ENCODE measurements at regions not wholly inside any gene's neighbourhood (a gene's known extent, or its start where the extent isn't known, plus 50 kb on each side); places are given as distances from the start of the nearest gene placed in this dataset.

GRCh38 chr6:50986319-50986718, 167.6 kb downstream of the TFAP2B start:
- TF ChIP-seq CTCF (IDR thresholded peaks at IDR 0.05) = no peak
- TF ChIP-seq POLR2A (IDR thresholded peaks at IDR 0.05) = no peak
- TF ChIP-seq POLR2AphosphoS5 (IDR thresholded peaks at IDR 0.05) = no peak
- no peak for TF ChIP-seq EP300 (IDR thresholded peaks at IDR 0.05)

Data from stomach (tissue), 4 donors.